ENCODE measurements at regions not wholly inside any gene's neighbourhood (a gene's known extent, or its start where the extent isn't known, plus 50 kb on each side); places are given as distances from the start of the nearest gene placed in this dataset.
"Not testable (repeated sequence)": the region's sequence is repeated elsewhere in the genome, so short reads cannot be mapped to it uniquely, and the experiment has no call there.

DNA sequence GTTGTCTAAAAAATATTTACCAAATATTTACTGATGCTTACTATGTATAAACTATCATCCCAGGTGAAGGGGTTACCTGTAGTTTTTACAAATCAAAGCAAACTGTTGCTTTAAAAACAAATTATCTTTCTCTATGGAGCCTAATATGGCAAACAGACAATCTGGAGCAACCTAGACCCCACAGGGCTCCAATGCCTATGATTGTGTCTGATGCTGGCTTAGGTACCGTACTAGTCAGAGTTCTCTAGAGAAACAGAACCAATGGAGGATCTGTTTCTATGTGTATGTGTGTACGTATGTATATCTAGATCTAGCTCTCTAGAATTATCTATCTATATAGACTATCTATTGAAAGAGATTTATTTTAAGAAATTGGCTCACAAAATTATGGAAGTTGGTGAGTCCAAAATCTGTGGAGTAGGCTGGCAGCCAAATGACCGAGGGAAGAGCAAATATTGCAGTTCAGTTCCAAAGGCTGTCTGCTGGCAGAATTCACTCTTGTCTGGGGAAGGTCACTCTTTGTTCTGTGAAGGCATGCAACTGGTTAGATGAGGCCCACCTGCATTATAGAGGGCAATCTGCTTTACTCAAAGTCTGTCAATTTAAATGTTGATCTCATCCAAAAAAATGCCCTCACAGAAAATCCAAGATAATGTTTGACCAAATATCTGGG, 127.1 kb upstream of the ENPEP start:
- TF ChIP-seq, protein P1, sequence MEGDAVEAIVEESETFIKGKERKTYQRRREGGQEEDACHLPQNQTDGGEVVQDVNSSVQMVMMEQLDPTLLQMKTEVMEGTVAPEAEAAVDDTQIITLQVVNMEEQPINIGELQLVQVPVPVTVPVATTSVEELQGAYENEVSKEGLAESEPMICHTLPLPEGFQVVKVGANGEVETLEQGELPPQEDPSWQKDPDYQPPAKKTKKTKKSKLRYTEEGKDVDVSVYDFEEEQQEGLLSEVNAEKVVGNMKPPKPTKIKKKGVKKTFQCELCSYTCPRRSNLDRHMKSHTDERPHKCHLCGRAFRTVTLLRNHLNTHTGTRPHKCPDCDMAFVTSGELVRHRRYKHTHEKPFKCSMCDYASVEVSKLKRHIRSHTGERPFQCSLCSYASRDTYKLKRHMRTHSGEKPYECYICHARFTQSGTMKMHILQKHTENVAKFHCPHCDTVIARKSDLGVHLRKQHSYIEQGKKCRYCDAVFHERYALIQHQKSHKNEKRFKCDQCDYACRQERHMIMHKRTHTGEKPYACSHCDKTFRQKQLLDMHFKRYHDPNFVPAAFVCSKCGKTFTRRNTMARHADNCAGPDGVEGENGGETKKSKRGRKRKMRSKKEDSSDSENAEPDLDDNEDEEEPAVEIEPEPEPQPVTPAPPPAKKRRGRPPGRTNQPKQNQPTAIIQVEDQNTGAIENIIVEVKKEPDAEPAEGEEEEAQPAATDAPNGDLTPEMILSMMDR (IDR thresholded peaks at IDR 0.05) = no peak
- H3K9me3 Mint-ChIP-seq (ENCODE audit: low read depth) = no peaks in the 10 kb centered on the region
- peaks cover 2% of the 10 kb centered on the region for H3K4me1 Mint-ChIP-seq (ENCODE audit: low read depth)
- peaks cover 8% of the 10 kb centered on the region for H3K27me3 Mint-ChIP-seq (ENCODE audit: low read depth)
- H3K4me3 Mint-ChIP-seq (ENCODE audit: unreplicated experiment) = no peak overlapping the region
- no peaks in the 10 kb centered on the region for H3K36me3 Mint-ChIP-seq (ENCODE audit: low read depth)
- no peak for DNase-seq (ENCODE audit: low spot score)
- H3K27ac Mint-ChIP-seq (ENCODE audit: unreplicated experiment) = no peak overlapping the region

DNA sequence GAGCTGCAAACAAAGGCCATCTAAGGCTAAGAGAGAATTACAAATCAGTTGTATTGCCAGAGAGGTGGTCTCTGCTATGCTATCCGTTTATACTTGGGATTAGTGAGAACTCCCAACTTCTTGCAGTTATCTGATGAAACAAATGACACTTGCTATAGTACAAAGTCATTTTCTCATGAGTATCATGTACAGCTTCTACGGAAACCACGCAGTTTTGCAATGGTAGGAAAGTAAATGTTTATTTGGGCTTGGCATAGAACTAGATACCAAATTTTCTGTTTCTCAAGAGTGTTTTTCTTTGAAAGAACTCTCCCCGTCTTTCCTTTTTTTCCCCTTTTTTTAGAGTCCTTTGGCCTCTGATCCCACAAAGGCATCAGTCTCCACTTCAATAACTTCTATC, 128.2 kb upstream of the ENPEP start:
- Mint-ChIP-seq H3K4me1 (ENCODE audit: low read depth) (peaks cover 2% of the 10 kb centered on the region), H3K27ac (ENCODE audit: unreplicated experiment) (no peak overlapping the region), H3K4me3 (ENCODE audit: unreplicated experiment) (no peak overlapping the region), H3K36me3 (ENCODE audit: low read depth) (no peaks in the 10 kb centered on the region), H3K9me3 (ENCODE audit: low read depth) (no peaks in the 10 kb centered on the region), H3K27me3 (ENCODE audit: low read depth) (peaks cover 8% of the 10 kb centered on the region)
- TF ChIP-seq, protein P1 (IDR thresholded peaks at IDR 0.05) = no peak
- no peak for DNase-seq (ENCODE audit: low spot score)

DNA sequence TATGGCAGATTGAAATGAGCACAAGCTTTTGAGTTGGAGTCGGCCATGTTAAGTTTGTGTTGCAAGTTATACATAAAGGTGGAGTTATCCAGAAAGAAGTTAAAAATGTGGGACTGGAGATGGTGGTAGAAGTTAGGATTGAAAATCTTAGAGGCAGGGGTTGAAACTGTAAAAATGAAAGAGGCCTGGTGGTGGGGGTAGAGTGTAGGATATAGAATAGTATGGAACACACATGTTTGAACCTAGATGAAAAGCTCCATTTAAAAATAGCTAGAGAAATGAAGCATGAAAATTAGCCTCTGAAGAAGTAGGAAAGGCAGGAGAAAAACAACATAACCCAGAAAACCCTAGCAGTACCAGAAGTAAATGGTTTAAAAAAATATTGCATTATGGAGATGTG, 131.8 kb upstream of the ENPEP start:
- Mint-ChIP-seq H3K27ac (ENCODE audit: unreplicated experiment) (no peak overlapping the region), H3K9me3 (ENCODE audit: low read depth) (no peaks in the 10 kb centered on the region), H3K36me3 (ENCODE audit: low read depth) (no peaks in the 10 kb centered on the region), H3K4me3 (ENCODE audit: unreplicated experiment) (no peak overlapping the region), H3K27me3 (ENCODE audit: low read depth) (peaks cover 19% of the 10 kb centered on the region), H3K4me1 (ENCODE audit: low read depth) (peaks cover 2% of the 10 kb centered on the region)
- TF ChIP-seq, protein P1 (IDR thresholded peaks at IDR 0.05) = peak; percentile 85
- no peak for DNase-seq (ENCODE audit: low spot score)

DNA sequence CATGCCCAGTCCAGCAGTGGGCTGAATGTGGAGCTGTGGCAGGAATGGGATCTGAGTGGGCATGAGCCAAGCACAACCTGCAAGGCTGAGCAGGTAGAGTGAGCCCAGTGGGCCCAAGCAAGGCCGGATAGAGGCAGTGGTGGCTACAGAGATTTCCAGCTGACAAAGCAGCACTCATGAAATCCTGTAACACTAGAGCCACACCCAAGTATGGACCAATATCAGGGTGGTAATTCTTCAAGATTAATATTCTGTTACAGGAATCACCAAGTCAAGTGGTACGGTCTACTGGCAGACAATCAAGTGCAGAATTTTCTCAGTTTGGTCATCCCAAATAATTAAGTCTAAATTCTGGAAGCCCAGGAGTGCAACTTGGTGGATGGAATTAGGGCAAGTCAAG, 132.4 kb upstream of the ENPEP start:
- Mint-ChIP-seq H3K4me3 (ENCODE audit: unreplicated experiment) (no peak overlapping the region), H3K9me3 (ENCODE audit: low read depth) (no peaks in the 10 kb centered on the region), H3K4me1 (ENCODE audit: low read depth) (peaks cover 2% of the 10 kb centered on the region), H3K27ac (ENCODE audit: unreplicated experiment) (no peak overlapping the region), H3K36me3 (ENCODE audit: low read depth) (no peaks in the 10 kb centered on the region), H3K27me3 (ENCODE audit: low read depth) (peaks cover 23% of the 10 kb centered on the region)
- DNase-seq (ENCODE audit: low spot score) = no peak
- TF ChIP-seq, protein P1 (IDR thresholded peaks at IDR 0.05) = no peak

DNA sequence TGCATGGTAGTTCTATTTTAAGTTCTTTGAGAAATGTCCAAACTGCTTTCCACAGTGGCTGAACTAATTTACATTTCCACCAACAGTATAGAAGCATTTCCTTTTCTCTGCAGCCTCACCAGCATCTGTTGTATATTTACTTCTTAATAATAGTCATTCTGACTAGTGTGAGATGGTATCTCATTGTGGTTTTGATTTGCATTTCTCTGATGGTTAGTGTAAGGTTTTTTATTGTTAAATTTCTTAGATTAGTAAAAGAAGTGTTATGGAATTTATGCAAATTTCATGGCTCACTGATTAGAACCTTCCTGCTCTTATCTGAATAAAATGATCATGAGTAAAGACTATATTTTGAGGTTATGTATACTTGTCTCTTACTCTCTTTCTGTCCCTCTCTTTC, 134.8 kb upstream of the ENPEP start:
- H3K36me3 Mint-ChIP-seq (ENCODE audit: low read depth); H3K4me1 Mint-ChIP-seq (ENCODE audit: low read depth); H3K27ac Mint-ChIP-seq (ENCODE audit: unreplicated experiment); DNase-seq (ENCODE audit: low spot score); H3K4me3 Mint-ChIP-seq (ENCODE audit: unreplicated experiment); H3K9me3 Mint-ChIP-seq (ENCODE audit: low read depth): not testable (repeated sequence)
- peaks cover 35% of the 10 kb centered on the region for H3K27me3 Mint-ChIP-seq (ENCODE audit: low read depth)

DNA sequence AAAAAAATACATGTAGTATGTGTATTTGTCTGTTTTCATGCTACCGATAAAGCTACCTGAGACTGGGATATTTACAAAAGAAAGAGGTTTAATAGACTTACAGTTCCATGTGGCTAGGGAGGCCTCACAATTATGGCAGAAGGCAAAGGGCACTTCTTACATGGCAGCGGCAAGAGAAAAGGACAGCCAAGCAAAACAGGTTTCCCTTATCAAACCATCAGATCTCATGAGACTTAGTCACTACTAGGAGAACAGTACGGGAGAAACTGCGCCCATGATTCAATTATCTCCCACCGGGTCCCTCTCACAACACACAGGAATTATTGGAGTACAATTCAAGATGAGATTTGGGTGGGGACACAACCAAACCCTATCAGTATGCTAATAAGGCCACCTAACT, 137.0 kb upstream of the ELOVL6 start:
- no peak overlapping the region for H3K4me3 Mint-ChIP-seq (ENCODE audit: unreplicated experiment)
- no peaks in the 10 kb centered on the region for H3K9me3 Mint-ChIP-seq (ENCODE audit: low read depth)

More for the DNA sequence above, 137.0 kb upstream of the ELOVL6 start:
- no peak for DNase-seq (ENCODE audit: low spot score)
- Mint-ChIP-seq H3K4me1 (ENCODE audit: low read depth) (no peaks in the 10 kb centered on the region), H3K27me3 (ENCODE audit: low read depth) (peaks cover 24% of the 10 kb centered on the region), H3K36me3 (ENCODE audit: low read depth) (peaks cover 2% of the 10 kb centered on the region), H3K27ac (ENCODE audit: unreplicated experiment) (no peak overlapping the region)
- TF ChIP-seq, protein P1 (IDR thresholded peaks at IDR 0.05) = no peak
